Central memory CD8-positive, alpha-beta T cell (primary cell): ENCODE measurements at regions not wholly inside any gene's neighbourhood (a gene's known extent, or its start where the extent isn't known, plus 50 kb on each side); places are given as distances from the start of the nearest gene placed in this dataset.

Experiments
- ATAC-seq: fragments of 150-1000 bp; cut with Tn5 transposase; replicated peaks from 2 replicates; pipeline ENCODE4 v1.10.0; 2022; ENCODE audit warnings: mild to moderate bottlenecking, moderate FRiP score, moderate number of reproducible peaks; ENCODE audit not compliant: poor library complexity, severe bottlenecking; ENCODE audit errors: extremely low read depth
- DNase-seq, 2 donors: peaks; one replicate each; pipeline ENCODE4 v3.0.0; 2021; ENCODE audit warnings: low spot score in 2 of 2
- H3K27ac Mint-ChIP-seq: one replicate; pipeline ENCODE4 v1.8.0; 2022; ENCODE audit warnings: low read depth, mild to moderate bottlenecking, moderate library complexity, mixed read lengths
- H3K27me3 Mint-ChIP-seq: one replicate; pipeline ENCODE4 v1.8.0; 2022; ENCODE audit warnings: mixed read lengths
- H3K36me3 Mint-ChIP-seq: one replicate; pipeline ENCODE4 v1.8.0; 2022; ENCODE audit warnings: mild to moderate bottlenecking, moderate library complexity, mixed read lengths; ENCODE audit not compliant: insufficient read depth
- H3K4me1 Mint-ChIP-seq: one replicate; pipeline ENCODE4 v1.8.0; 2022; ENCODE audit warnings: mixed read lengths
- H3K4me3 Mint-ChIP-seq: one replicate; pipeline ENCODE4 v1.8.0; 2022; ENCODE audit warnings: mild to moderate bottlenecking, moderate library complexity, mixed read lengths
- H3K9me3 Mint-ChIP-seq: one replicate; pipeline ENCODE4 v1.8.0; 2022; ENCODE audit warnings: mixed read lengths

- Mint-ChIP-seq H3K4me3 (no peak overlapping the region), H3K4me1 (no peaks in the 10 kb centered on the region), H3K27me3 (peaks cover 74% of the 10 kb centered on the region), H3K9me3 (no peaks in the 10 kb centered on the region), H3K27ac (no peak overlapping the region), H3K36me3 (peaks cover 2% of the 10 kb centered on the region)
- DNase-seq (no peak), ATAC-seq (no peak)
Measured at GRCh38 chr20:51080516-51080915, 57.6 kb upstream of the KCNG1 start.

- ATAC-seq (no peak), DNase-seq (no peak)
- H3K9me3 Mint-ChIP-seq, result no peaks in the 10 kb centered on the region
- peaks cover 2% of the 10 kb centered on the region for H3K36me3 Mint-ChIP-seq
- H3K27ac Mint-ChIP-seq, result no peak overlapping the region
- H3K4me3 Mint-ChIP-seq, result no peak overlapping the region
- H3K4me1 Mint-ChIP-seq, result no peaks in the 10 kb centered on the region
- peaks cover 79% of the 10 kb centered on the region for H3K27me3 Mint-ChIP-seq
Measured at GRCh38 chr20:51079488-51079887, 56.6 kb upstream of the KCNG1 start.

- Mint-ChIP-seq H3K4me1 (no peaks in the 10 kb centered on the region), H3K27me3 (peaks cover 77% of the 10 kb centered on the region), H3K27ac (no peak overlapping the region), H3K9me3 (no peaks in the 10 kb centered on the region), H3K36me3 (peaks cover 4% of the 10 kb centered on the region), H3K4me3 (no peak overlapping the region)
- ATAC-seq (no peak), DNase-seq (no peak)
Measured at GRCh38 chr20:51077686-51078060, 54.8 kb upstream of the KCNG1 start.

- no peaks in the 10 kb centered on the region for H3K4me1 Mint-ChIP-seq
- H3K4me3 Mint-ChIP-seq, result no peak overlapping the region
- no peak for DNase-seq
- peaks cover 4% of the 10 kb centered on the region for H3K36me3 Mint-ChIP-seq
- H3K27me3 Mint-ChIP-seq, result peaks cover 77% of the 10 kb centered on the region
- H3K9me3 Mint-ChIP-seq, result no peaks in the 10 kb centered on the region
- H3K27ac Mint-ChIP-seq, result no peak overlapping the region
- no peak for ATAC-seq
Measured at GRCh38 chr20:51076786-51077685, 54.1 kb upstream of the KCNG1 start.

GRCh38 chr20:51074062-51074461 lies 51.2 kb upstream of the KCNG1 start:
- H3K4me3 Mint-ChIP-seq, result no peak overlapping the region
- H3K9me3 Mint-ChIP-seq, result no peaks in the 10 kb centered on the region
- peaks cover 2% of the 10 kb centered on the region for H3K36me3 Mint-ChIP-seq
- DNase-seq (no peak), ATAC-seq (no peak)
- H3K27ac Mint-ChIP-seq, result no peak overlapping the region
- no peaks in the 10 kb centered on the region for H3K4me1 Mint-ChIP-seq
- peaks cover 79% of the 10 kb centered on the region for H3K27me3 Mint-ChIP-seq
